Endothelial cell of umbilical vein (primary cell): ENCODE measurements at regions not wholly inside any gene's neighbourhood (a gene's known extent, or its start where the extent isn't known, plus 50 kb on each side); places are given as distances from the start of the nearest gene placed in this dataset.

ENCODE experiments used
- BruUV-seq: library from RNA; stranded (reverse); fragments of 400-500 nt; replicated peaks from 2 replicates; lab custom pipeline; 2021; lab: Mats Ljungman, UMichigan
- CTCF ChIA-PET: fragments of 300-600, 350-600 bp; sonication (Branson Sonifier 250); formaldehyde crosslinking; loops from one replicate; lab custom pipeline; 2021; ENCODE audit warnings: antibody characterized with exemption, inconsistent platforms; lab: Charles Lee
- POLR2A ChIA-PET: fragments of 300-600, 350-600 bp; sonication (Branson Sonifier 250); formaldehyde crosslinking; loops from one replicate; lab custom pipeline; 2021; ENCODE audit warnings: antibody characterized with exemption, inconsistent platforms; lab: Charles Lee
- DNase-seq: peaks from one replicate; pipeline ENCODE4 v3.0.0-alpha.2; 2011; ENCODE audit warnings: low read depth, low spot score
- FAIRE-seq: peaks from 2 replicates; lab custom pipeline; 2011; peaks lifted over from hg19 to GRCh38; lab: Jason Lieb, UNC
- H2AFZ ChIP-seq: 2 replicates; pipeline ENCODE4 v1.6.0; 2012; ENCODE audit warnings: low read depth, low read length, control low read depth, inconsistent platforms
- H3K27ac ChIP-seq: 2 replicates; pipeline ENCODE4 v1.5.1; 2011; ENCODE audit warnings: low read depth, mild to moderate bottlenecking, control low read depth, low read length, moderate library complexity; ENCODE audit not compliant: insufficient read depth
- H3K27me3 ChIP-seq, 2 experiments: 2 replicates each; pipeline versions ENCODE4 v1.6.0 to v1.6.1; 2011; ENCODE audit warnings: low read length in 2 of 2, mixed read lengths in 1 of 2; ENCODE audit not compliant: control insufficient read depth in 2 of 2, insufficient read depth in 2 of 2
- H3K36me3 ChIP-seq, 2 experiments: 2 replicates in 1 of 2; 3 replicates in 1 of 2; pipeline ENCODE4 v1.5.1; 2011; ENCODE audit warnings: low read length in 2 of 2, mild to moderate bottlenecking in 1 of 2, moderate library complexity in 1 of 2; ENCODE audit not compliant: control insufficient read depth in 2 of 2, insufficient read depth in 2 of 2; ENCODE audit errors: extremely low read depth in 1 of 2
- H3K4me1 ChIP-seq: 3 replicates; pipeline ENCODE4 v1.5.1; 2011; ENCODE audit warnings: mild to moderate bottlenecking, low read length; ENCODE audit not compliant: control insufficient read depth, insufficient read depth; ENCODE audit errors: extremely low read depth
- H3K4me2 ChIP-seq: 2 replicates; pipeline ENCODE4 v1.6.1; 2011; ENCODE audit warnings: low read length, control low read depth, mixed read lengths; ENCODE audit not compliant: insufficient read depth
- H3K4me3 ChIP-seq, 3 experiments: fragments of 200-600 bp in 1 of 3; sonication (generic), shearing (Covaris generic) in 1 of 3; replicated peaks in 1 of 3; 2 replicates each; pipeline ENCODE4 v1.5.1; 2011 to 2016; ENCODE audit warnings: control low read depth in 3 of 3, low read length in 3 of 3, mild to moderate bottlenecking in 2 of 3, inconsistent platforms in 1 of 3, low read depth in 1 of 3, moderate library complexity in 1 of 3; ENCODE audit not compliant: insufficient read depth in 1 of 3
- H3K79me2 ChIP-seq: 2 replicates; pipeline ENCODE4 v1.6.0; 2012; ENCODE audit warnings: low read length, inconsistent platforms; ENCODE audit not compliant: control insufficient read depth, insufficient read depth
- H3K9ac ChIP-seq: replicated peaks from 2 replicates; pipeline ENCODE3; 2011; ENCODE audit warnings: low read length, control low read depth; ENCODE audit not compliant: insufficient read depth; ENCODE audit errors: extremely low read depth
- H3K9me1 ChIP-seq: replicated peaks from 3 replicates; pipeline ENCODE4 v1.6.0; 2011; ENCODE audit warnings: mild to moderate bottlenecking, low read length; ENCODE audit not compliant: control insufficient read depth, insufficient read depth; ENCODE audit errors: extremely low read depth
- H3K9me3 ChIP-seq: replicated peaks from 2 replicates; pipeline ENCODE4 v1.5.1; 2012; ENCODE audit warnings: low read length, inconsistent platforms; ENCODE audit not compliant: control insufficient read depth, insufficient read depth
- H4K20me1 ChIP-seq: replicated peaks from 2 replicates; pipeline ENCODE3; 2011; ENCODE audit warnings: mild to moderate bottlenecking, low read length; ENCODE audit not compliant: control insufficient read depth, insufficient read depth; ENCODE audit errors: extremely low read depth
- EZH2 ChIP-seq: IDR thresholded peaks from 2 replicates; pipeline ENCODE4 v1.6.1; 2012; ENCODE audit warnings: borderline replicate concordance, low read depth, mild to moderate bottlenecking, moderate library complexity, low read length, inconsistent platforms; ENCODE audit not compliant: severe bottlenecking
- FOS ChIP-seq: IDR thresholded peaks from 2 replicates; pipeline ENCODE4 v1.6.1; 2011; ENCODE audit warnings: mild to moderate bottlenecking, low read length, moderate library complexity, borderline replicate concordance; ENCODE audit not compliant: insufficient read depth
- GATA2 ChIP-seq: IDR thresholded peaks from 2 replicates; pipeline ENCODE4 v1.7.0; 2011; ENCODE audit warnings: low read depth, mild to moderate bottlenecking, moderate library complexity, mixed read lengths, low read length; ENCODE audit not compliant: insufficient read length, insufficient read depth
- JUN ChIP-seq: IDR thresholded peaks from 2 replicates; pipeline ENCODE4 v1.6.1; 2011; ENCODE audit warnings: borderline replicate concordance, low read depth; ENCODE audit not compliant: insufficient read length, insufficient read depth
- POLR2A ChIP-seq: IDR thresholded peaks from 2 replicates; pipeline ENCODE4 v1.6.1; 2012; ENCODE audit warnings: low read depth, mild to moderate bottlenecking, control low read depth, low read length
- POLR2AphosphoS5 ChIP-seq: IDR thresholded peaks from 2 replicates; pipeline ENCODE4 v1.6.1; 2012; ENCODE audit warnings: low read depth, mild to moderate bottlenecking, control low read depth, low read length, moderate library complexity; ENCODE audit not compliant: insufficient read depth
- dilution Hi-C: fragments of 300-500 bp; cut with MboI; formaldehyde crosslinking; loops from one replicate; pipeline ENCODE4 v1.15.0; 2019; ENCODE audit warnings: low sequenced_read_pairs; ENCODE audit not compliant: extremely low pct_ligation_motif_present
- intact Hi-C: fragments of 100-400 bp; cut with micrococcal nuclease; formaldehyde crosslinking; loops from one replicate; pipeline ENCODE4 v1.10.0; 2022
- TF ChIP-seq, protein P1 (sequence below): IDR thresholded peaks from 2 replicates; pipeline ENCODE4 v1.6.1; 2011; ENCODE audit not compliant: insufficient read depth, insufficient read length
- TF ChIP-seq, protein P2 (sequence below), 2 donors: IDR thresholded peaks; 1 replicate in 1 of 2; 2 replicates in 1 of 2; pipeline ENCODE4 v1.5.1; 2011; ENCODE audit warnings: low read length in 2 of 2, mild to moderate bottlenecking in 2 of 2, moderate library complexity in 2 of 2, control low read depth in 1 of 2, inconsistent platforms in 1 of 2, low read depth in 1 of 2; ENCODE audit not compliant: insufficient read depth in 1 of 2; ENCODE audit errors: extremely low read depth in 1 of 2

DNA sequence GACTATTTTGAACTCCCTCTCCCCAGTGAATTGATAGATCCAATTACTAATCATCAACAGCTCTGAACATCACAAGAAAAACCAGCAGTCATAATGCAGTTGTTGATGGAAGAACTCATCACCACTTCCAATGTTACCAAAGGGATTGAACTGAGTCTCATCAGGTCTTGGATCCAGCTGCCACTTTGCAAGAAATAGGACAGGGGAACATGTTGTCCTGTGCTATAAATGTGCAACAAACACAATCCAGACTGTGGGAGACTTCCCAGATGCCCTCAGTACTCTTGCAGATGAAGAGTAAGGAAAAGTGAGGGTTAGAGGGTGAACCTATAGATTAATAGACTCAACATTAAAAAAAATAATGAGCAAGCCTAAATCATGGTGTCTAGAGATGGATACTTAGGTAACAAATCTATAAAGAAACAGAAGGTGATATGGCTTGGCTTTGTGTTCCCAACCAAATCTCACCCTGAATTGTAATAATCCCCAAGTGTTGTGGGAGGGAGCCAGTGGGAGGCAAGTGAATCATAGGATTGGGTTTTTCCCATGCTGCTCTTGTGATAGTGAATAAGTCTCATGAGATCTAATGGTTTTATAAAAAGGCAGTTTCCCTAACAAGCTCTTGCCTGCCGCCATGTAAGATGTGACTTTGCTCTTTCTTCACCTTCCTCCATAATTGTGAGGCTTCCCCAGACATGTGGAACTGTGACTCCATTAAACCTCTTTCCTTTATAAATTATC lies 63.4 kb upstream of the PAPPA start:
- intact Hi-C loops (no loop called here), dilution Hi-C loops (no loop called here)
- Histone ChIP-seq H3K9ac (no peak overlapping the region), H3K36me3 (no peaks in the 10 kb centered on the region), H4K20me1 (no peaks in the 10 kb centered on the region), H3K4me3 (no peak overlapping the region), H3K4me1 (no peaks in the 10 kb centered on the region), H3K27me3 (no peaks in the 10 kb centered on the region), H2AFZ (no peak overlapping the region), H3K9me1 (no peaks in the 10 kb centered on the region), H3K9me3 (no peaks in the 10 kb centered on the region), H3K27ac (no peak overlapping the region), H3K79me2 (no peaks in the 10 kb centered on the region), H3K4me2 (no peak overlapping the region)
- FAIRE-seq (no peak), DNase-seq (no peak)
- TF ChIP-seq EZH2 (no peak), FOS (no peak), GATA2 (no peak), POLR2A (no peak), JUN (no peak), POLR2AphosphoS5 (no peak)
- TF ChIP-seq, protein P1, sequence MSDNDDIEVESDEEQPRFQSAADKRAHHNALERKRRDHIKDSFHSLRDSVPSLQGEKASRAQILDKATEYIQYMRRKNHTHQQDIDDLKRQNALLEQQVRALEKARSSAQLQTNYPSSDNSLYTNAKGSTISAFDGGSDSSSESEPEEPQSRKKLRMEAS = no peak
- no TSS peak for BruUV-seq
- ChIA-PET CTCF (no interaction called here), POLR2A (no interaction called here)

DNA sequence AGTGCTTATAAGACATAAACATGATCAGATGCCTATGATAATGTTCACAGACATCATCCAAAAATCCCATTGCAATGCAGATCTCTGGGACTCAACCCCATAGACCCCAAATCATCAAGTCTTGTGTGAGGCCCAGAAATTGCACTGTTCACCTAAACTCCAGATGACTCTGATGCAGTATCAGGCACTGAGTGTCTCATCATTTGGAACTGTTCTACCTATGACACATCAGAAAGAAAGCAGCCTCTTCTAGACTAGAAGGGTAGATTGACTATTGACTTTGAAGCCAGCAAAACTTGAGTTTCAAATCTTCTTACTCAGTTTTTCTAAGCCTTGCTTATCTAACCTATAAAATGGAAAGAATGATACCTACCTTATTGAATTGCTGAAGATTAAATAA lies 58.7 kb upstream of the PAPPA start:
- Histone ChIP-seq H3K9ac (no peak overlapping the region), H3K4me3 (no peak overlapping the region), H3K27ac (no peak overlapping the region), H3K27me3 (no peaks in the 10 kb centered on the region), H3K79me2 (no peaks in the 10 kb centered on the region), H3K9me3 (no peaks in the 10 kb centered on the region), H3K36me3 (no peaks in the 10 kb centered on the region), H2AFZ (no peak overlapping the region), H3K9me1 (no peaks in the 10 kb centered on the region), H3K4me1 (no peaks in the 10 kb centered on the region), H3K4me2 (no peak overlapping the region), H4K20me1 (no peaks in the 10 kb centered on the region)
- no peak for DNase-seq
- no TSS peak for BruUV-seq
- dilution Hi-C loops (no loop called here), intact Hi-C loops (no loop called here)
- TF ChIP-seq, protein P2, sequence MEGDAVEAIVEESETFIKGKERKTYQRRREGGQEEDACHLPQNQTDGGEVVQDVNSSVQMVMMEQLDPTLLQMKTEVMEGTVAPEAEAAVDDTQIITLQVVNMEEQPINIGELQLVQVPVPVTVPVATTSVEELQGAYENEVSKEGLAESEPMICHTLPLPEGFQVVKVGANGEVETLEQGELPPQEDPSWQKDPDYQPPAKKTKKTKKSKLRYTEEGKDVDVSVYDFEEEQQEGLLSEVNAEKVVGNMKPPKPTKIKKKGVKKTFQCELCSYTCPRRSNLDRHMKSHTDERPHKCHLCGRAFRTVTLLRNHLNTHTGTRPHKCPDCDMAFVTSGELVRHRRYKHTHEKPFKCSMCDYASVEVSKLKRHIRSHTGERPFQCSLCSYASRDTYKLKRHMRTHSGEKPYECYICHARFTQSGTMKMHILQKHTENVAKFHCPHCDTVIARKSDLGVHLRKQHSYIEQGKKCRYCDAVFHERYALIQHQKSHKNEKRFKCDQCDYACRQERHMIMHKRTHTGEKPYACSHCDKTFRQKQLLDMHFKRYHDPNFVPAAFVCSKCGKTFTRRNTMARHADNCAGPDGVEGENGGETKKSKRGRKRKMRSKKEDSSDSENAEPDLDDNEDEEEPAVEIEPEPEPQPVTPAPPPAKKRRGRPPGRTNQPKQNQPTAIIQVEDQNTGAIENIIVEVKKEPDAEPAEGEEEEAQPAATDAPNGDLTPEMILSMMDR (IDR thresholded peaks at IDR 0.05; ENCODE audit: extremely low read depth in 1 of 2, insufficient read depth in 1 of 2, low read depth in 1 of 2, low read length in 2 of 2) = no peak
- no peak for TF ChIP-seq POLR2A
- TF ChIP-seq FOS = no peak
- TF ChIP-seq EZH2 = no peak
- no peak for TF ChIP-seq JUN
- TF ChIP-seq, protein P1 = no peak
- TF ChIP-seq GATA2 = no peak
- ChIA-PET POLR2A (no interaction called here), CTCF (no interaction called here)
- no peak for FAIRE-seq
